GM18861 (cell line): ENCODE measurements at regions not wholly inside any gene's neighbourhood (a gene's known extent, or its start where the extent isn't known, plus 50 kb on each side); places are given as distances from the start of the nearest gene placed in this dataset.

Experiments used
- ATAC-seq: cut with Tn5 transposase; IDR thresholded peaks from one replicate; pipeline ENCODE4 v1.9.1; 2021; ENCODE audit not compliant: unreplicated experiment

DNA sequence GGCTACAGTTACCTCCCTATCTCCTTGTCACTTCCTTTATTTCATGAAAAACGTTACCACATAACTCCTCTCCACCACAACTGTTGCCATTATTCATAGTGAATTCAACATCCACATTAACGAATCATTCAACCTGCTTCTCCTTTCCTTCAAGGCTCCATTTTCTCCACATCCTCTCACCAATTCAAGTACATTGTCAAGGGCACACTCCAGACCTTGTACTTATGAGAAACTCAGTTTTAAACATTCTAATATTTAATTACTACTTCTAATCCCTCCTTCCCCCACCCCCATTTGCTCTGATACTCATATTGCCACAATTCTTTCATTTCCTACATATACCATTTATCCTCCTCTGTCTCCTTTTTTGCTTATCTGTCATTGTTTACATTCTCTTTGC is 871.2 kb downstream of the TUSC7 start:
- no peak for ATAC-seq

DNA sequence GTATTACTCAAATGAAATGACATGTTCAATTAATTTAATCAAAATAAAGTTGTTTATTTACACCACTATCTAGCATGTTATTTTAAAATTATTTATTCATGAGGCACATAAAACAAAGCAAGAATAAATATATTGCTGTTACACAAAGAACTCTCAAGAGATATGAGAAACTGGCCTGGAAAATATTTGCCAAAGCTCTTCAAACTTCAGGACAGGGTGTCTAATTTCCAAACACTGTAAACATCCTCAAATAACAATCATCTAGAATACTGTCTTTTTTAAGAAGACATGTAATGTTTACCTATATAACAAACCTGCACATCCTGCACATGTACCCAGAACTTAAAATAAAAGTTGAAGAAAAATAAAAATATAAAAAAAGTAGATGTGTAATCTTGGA is 876.6 kb downstream of the TUSC7 start:
- no peak for ATAC-seq

- ATAC-seq = no peak
These were observed 877.8 kb downstream of the TUSC7 start for GRCh38 chr3:117587416-117587815.

GRCh38 chr3:117589454-117589853 is 879.9 kb downstream of the TUSC7 start:
- ATAC-seq = no peak

- no peak for ATAC-seq
These were observed 886.0 kb downstream of the TUSC7 start for GRCh38 chr3:117595615-117596014.

- no peak for ATAC-seq
These were observed 886.9 kb downstream of the TUSC7 start for GRCh38 chr3:117596503-117596902.

DNA sequence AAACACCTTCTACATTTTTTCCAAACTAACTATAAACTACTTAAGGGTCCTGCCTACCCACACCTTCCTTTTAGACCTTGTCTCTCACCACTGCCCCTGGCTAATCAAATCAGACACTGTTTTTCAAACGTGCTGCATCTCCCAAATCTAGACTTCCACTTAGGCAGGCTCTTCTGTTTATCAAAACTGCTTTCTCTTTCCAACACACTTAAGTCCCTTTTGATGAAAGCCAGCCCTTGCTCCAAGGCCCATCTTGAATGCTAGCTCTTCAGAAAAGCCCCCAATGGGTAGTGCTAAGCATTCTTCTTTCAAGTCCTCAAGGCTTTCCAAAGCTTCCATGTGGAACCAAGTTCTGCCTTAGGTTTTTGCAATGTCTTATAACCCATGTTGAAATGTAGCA is 888.3 kb downstream of the TUSC7 start:
- no peak for ATAC-seq

DNA sequence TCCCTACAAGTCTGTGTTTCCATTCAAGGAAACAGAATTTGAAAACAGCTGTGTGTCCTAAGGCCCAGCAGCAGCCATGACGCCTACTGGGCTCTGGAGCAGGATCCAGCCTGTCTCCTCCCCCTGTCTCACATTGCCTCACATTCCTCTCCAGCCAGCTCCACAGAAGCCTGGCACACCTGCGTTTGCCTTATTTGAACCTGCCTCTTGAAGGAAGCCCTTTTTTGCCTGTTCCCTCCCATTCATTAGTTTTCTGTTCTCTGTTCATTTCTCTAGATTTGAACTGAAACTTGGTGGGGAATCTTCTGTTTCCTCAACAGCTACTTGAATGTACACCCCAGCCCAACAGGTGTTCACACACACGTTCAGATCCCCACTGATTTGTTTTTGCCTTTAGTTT is 890.5 kb downstream of the TUSC7 start:
- peak; percentile 38 for ATAC-seq

DNA sequence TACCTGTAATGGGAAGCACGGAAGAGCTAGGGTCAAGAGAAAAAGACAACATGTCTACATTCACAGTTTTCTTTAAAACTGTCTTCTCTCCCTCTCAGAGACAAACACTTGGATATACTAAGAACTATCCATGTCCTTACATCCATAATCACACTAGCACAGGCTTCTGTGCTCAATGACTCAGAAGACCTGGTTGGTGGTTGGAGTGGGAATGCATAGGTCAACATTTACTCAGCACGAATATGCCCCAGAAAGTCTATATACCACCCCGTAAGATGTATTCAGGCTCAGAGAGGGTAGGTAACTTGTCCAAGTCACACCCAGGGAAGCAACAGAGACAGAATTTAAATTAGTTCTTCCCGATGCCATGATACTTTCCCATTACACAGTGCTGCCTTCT is 891.1 kb downstream of the TUSC7 start:
- no peak for ATAC-seq

- no peak for ATAC-seq
These were observed 892.6 kb downstream of the TUSC7 start for GRCh38 chr3:117602058-117602644.

GRCh38 chr3:117603097-117603496 is 893.5 kb downstream of the TUSC7 start:
- peak; percentile 74 for ATAC-seq

DNA sequence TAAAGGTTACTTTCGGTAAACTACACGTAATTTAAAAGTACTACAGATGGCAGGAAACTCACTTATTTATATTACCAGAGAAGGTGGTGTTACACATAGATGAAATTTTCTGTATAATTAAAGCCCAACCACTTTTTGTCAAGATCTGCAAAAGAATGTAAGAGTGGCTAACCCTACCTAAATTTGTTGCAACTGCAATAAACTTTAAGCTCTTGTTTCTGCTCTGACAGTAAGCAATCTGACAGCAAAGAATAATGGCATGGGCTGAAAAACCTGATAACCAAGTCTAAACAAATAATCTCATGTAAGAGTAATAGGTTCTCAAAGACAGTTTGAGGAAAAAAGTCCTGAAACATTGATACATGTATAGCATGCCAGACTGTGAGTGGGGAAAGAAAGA is 897.3 kb downstream of the TUSC7 start:
- ATAC-seq = no peak

DNA sequence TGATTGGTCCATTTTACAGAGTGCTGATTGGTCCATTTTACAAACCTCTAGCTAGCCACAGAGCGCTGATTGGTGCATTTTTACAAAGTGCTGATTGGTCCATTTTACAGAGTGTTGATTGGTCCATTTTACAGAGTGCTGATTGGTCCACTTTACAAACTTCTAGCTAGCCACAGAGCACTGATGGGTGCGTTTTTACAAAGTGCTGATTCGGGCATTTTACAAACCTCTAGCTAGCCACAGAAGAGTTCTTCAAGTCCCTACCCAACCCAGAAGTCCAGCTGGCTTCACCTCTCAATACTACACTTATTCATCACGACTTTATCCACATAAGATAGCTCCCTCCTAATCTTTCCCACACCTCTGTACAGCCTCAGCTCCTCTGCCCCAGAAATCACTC is 899.8 kb downstream of the TUSC7 start:
- no peak for ATAC-seq

- ATAC-seq = no peak
These were observed 900.6 kb downstream of the TUSC7 start for GRCh38 chr3:117610156-117610555.

- no peak for ATAC-seq
These were observed 901.6 kb downstream of the TUSC7 start for GRCh38 chr3:117611211-117611610.

DNA sequence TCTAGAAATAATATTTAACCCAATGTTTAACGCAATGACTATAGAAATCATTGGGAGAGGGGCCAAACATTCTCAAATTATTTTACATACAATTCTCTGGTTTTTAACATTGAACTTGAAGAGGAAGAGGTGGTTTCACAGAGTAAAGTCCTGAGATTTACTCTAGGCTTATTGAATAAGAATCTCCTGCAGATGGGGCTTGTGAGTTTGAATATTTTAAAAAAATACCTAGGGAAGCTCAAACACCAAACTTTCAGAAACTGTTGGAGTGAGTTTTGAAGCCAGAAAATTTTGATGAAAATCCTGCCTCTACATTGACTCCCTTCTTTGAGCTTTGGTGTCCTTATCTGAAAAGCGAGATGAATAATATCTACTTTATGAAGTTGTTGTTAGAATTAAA is 906.6 kb downstream of the TUSC7 start:
- no peak for ATAC-seq

- ATAC-seq = no peak
These were observed 908.3 kb downstream of the TUSC7 start for GRCh38 chr3:117617906-117618305.

DNA sequence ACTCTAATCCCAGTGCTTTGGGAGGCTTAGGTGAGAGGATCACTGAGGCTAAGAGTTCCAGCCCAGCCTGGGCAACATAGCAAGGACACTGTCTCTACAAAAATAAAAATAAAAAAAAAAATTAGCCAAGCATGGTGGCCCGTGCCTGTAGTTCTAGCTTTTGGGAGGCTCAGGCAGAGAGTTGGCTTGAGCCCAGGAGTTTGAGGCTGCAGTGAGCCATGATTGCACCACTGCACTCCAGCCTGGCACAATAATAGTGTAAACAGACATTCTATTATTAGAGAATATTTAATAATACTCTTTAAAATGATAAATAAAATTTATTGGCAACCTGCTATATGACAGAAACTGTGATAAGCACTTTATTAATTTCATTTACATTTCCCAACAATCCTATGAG is 908.9 kb downstream of the TUSC7 start:
- no peak for ATAC-seq

DNA sequence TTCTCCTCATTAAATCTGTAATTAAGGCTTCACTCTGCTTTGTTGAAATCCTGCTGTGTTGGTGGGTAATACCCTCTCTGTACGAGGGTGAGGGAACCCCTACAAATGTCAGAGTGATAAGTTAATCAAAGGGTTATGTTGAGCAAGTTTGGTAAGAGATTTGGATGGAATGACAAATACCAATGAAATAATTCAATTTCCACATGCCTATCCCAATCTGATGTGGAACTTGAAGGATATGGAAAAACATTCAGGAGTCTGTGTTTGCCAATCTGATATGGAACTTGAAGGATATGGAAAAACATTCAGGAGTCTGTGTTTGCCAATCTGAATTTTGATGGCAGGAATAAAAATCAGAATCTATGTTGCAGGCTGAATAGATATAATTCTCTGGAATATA is 910.2 kb downstream of the TUSC7 start:
- ATAC-seq = no peak

DNA sequence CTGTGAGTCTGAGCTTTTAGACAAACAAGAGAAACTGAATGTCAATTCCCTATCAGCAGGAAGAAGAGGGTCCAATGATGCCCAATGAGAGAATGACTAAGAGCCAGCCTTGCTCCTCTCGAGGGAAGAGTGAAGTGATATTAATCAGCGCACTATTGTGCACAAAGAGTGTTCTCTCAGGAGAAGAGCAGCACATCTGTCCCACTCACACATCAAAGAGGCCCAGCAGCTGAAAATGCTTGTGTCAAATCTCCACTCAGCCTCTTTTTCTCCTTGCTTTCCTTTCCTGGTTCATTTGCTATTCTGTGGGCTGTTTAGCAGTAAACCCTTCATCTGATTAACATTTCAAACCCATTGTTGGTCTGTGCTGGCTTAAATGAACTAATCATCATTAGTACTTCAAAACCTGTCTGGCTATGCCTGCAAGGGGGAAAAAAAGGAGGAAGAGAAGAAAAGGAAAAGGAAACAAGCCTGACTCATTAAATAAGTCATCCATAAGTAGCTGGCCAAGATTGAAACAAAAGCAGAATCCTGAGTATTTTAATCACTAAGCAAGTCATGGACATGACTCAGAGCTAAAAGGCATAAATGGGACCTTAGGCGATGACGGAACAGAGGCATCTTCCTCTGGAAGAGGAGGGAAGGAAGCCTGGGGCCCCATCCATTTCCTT is 912.7 kb downstream of the TUSC7 start:
- ATAC-seq = no peak

DNA sequence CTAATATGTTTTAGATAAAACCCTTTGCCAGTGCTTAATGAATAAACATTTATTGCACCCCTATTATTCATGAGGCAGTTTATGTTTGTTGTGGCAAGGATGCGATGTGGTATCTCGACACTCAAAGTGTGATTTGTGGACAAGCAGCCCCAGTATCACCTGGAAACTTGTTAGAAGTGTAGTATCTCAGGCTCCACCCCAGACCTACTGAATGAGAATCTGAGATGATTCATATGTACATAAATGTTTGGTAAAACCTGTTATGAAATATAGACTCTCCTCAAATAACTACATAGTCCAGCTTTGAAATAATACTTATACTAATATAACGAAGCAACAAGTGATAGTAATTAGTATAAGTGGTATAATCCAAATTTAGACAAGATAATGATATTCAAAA is 914.8 kb downstream of the TUSC7 start:
- no peak for ATAC-seq

DNA sequence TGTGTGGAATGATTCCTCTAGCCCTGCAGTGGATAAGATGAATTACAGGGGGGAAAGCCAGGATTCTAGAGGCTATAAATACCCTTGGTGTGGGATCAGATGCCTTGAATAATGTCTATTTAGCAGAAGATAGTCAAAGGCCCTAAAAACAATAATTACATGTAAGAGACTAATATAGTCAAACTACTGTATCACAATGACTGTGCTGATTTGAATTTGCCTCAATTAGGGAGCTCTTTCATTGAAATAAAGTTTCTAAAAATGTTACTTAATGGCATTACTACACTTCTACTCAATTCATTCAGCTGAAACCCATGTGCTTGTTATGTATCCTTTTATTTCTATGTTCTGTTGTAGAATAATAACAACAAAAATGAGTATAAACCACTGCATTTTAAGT is 915.6 kb downstream of the TUSC7 start:
- ATAC-seq = no peak

DNA sequence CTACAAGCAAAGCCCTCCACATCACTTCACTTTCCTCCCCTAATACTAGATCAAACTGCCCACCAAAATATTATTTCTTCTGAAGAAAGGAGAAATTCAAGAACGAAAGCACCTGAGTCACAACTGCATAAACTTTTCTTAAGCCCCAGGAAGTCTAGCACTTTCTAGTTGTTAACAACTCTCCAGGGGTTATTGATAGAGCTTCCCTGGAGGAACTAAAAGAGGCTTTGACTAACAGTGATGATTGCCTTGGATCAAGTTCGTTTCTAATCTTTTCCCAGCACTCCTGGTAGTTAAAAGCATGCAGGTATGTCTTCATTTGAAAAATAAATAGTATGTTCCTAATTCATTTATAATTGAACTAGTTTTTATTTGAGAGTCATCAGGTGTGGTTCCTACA is 917.0 kb downstream of the TUSC7 start:
- ATAC-seq = no peak
